Osteoblast (primary cell): ENCODE measurements at regions not wholly inside any gene's neighbourhood (a gene's known extent, or its start where the extent isn't known, plus 50 kb on each side); places are given as distances from the start of the nearest gene placed in this dataset.
"Not testable (repeated sequence)": the region's sequence is repeated elsewhere in the genome, so short reads cannot be mapped to it uniquely, and the experiment has no call there.

Experiments
- DNase-seq: peaks from one replicate; pipeline ENCODE4 v3.0.0; 2011; ENCODE audit warnings: low spot score, mixed read lengths; ENCODE audit not compliant: insufficient read length; ENCODE audit errors: missing footprints
- H2AFZ ChIP-seq: 2 replicates; pipeline ENCODE4 v1.6.0; 2011; ENCODE audit warnings: mild to moderate bottlenecking, low read length
- H3K27ac ChIP-seq: 2 replicates; pipeline ENCODE4 v1.5.1; 2011; ENCODE audit warnings: mild to moderate bottlenecking, low read depth, low read length, moderate library complexity
- H3K27me3 ChIP-seq: 2 replicates; pipeline ENCODE4 v1.6.0; 2012; ENCODE audit warnings: mild to moderate bottlenecking, control low read depth, inconsistent platforms, low read length, moderate library complexity; ENCODE audit not compliant: insufficient read depth
- H3K36me3 ChIP-seq: 2 replicates; pipeline ENCODE4 v1.5.1; 2011; ENCODE audit warnings: mild to moderate bottlenecking, low read length, control low read depth, moderate library complexity; ENCODE audit not compliant: insufficient read depth
- H3K4me1 ChIP-seq: 2 replicates; pipeline ENCODE4 v1.5.1; 2011; ENCODE audit warnings: mild to moderate bottlenecking, low read length, control low read depth, moderate library complexity; ENCODE audit not compliant: insufficient read depth
- H3K4me2 ChIP-seq: 2 replicates; pipeline ENCODE4 v1.6.0; 2011; ENCODE audit warnings: mild to moderate bottlenecking, low read length; ENCODE audit not compliant: insufficient read depth
- H3K4me3 ChIP-seq: fragments of 200-600 bp; sonication (generic); 3 replicates; pipeline ENCODE4 v1.5.1; 2012; ENCODE audit warnings: mild to moderate bottlenecking, low read length, inconsistent platforms; ENCODE audit not compliant: insufficient read depth
- H3K79me2 ChIP-seq: 2 replicates; pipeline ENCODE4 v1.6.0; 2012; ENCODE audit warnings: mild to moderate bottlenecking, low read length, control low read depth, inconsistent platforms; ENCODE audit not compliant: insufficient read depth
- H3K9me3 ChIP-seq: 2 replicates; pipeline ENCODE4 v1.5.1; 2011; ENCODE audit warnings: low read depth, low read length, control low read depth
- H4K20me1 ChIP-seq: 2 replicates; pipeline ENCODE4 v1.6.0; 2012; ENCODE audit warnings: mild to moderate bottlenecking, low read length, control low read depth; ENCODE audit not compliant: insufficient read depth
- CTCF ChIP-seq: IDR thresholded peaks from 2 replicates; pipeline ENCODE4 v1.5.1; 2011; ENCODE audit warnings: mild to moderate bottlenecking, low read depth, low read length, moderate library complexity; ENCODE audit errors: extremely low read depth

GRCh38 chr4:12633053-12633651, 851.0 kb downstream of the RAB28 start:
- TF ChIP-seq CTCF: peak; percentile 92
- no peak overlapping the region for H2AFZ ChIP-seq
- H3K9me3 ChIP-seq: no peaks in the 10 kb centered on the region
- no peaks in the 10 kb centered on the region for H3K79me2 ChIP-seq
- DNase-seq: peak; percentile 27
- no peak overlapping the region for H3K4me3 ChIP-seq
- no peak overlapping the region for H3K27ac ChIP-seq
- H3K36me3 ChIP-seq: no peaks in the 10 kb centered on the region
- H3K27me3 ChIP-seq: no peaks in the 10 kb centered on the region
- no peaks in the 10 kb centered on the region for H4K20me1 ChIP-seq
- H3K4me2 ChIP-seq: no peak overlapping the region
- H3K4me1 ChIP-seq: no peaks in the 10 kb centered on the region

- H3K27me3 ChIP-seq: no peaks in the 10 kb centered on the region
- no peak overlapping the region for H3K27ac ChIP-seq
- no peaks in the 10 kb centered on the region for H3K4me1 ChIP-seq
- H3K9me3 ChIP-seq: no peaks in the 10 kb centered on the region
- no peak overlapping the region for H2AFZ ChIP-seq
- H4K20me1 ChIP-seq: no peaks in the 10 kb centered on the region
- H3K4me3 ChIP-seq: no peak overlapping the region
- DNase-seq: no peak
- no peaks in the 10 kb centered on the region for H3K79me2 ChIP-seq
- H3K36me3 ChIP-seq: no peaks in the 10 kb centered on the region
- TF ChIP-seq CTCF: no peak
- no peak overlapping the region for H3K4me2 ChIP-seq
These were observed 868.3 kb downstream of the RAB28 start for GRCh38 chr4:12615822-12616221.

GRCh38 chr4:12612876-12613275, 871.3 kb downstream of the RAB28 start:
- Histone ChIP-seq H3K4me3 (no peak overlapping the region), H3K9me3 (no peaks in the 10 kb centered on the region), H3K36me3 (no peaks in the 10 kb centered on the region), H3K4me1 (no peaks in the 10 kb centered on the region), H3K27ac (no peak overlapping the region), H3K4me2 (no peak overlapping the region), H3K27me3 (no peaks in the 10 kb centered on the region), H2AFZ (no peak overlapping the region), H3K79me2 (no peaks in the 10 kb centered on the region), H4K20me1 (no peaks in the 10 kb centered on the region)
- no peak for TF ChIP-seq CTCF
- no peak for DNase-seq

GRCh38 chr4:12609212-12609875, 874.8 kb downstream of the RAB28 start:
- not testable (repeated sequence) for H3K79me2 ChIP-seq, H3K27ac ChIP-seq, H3K4me3 ChIP-seq, H2AFZ ChIP-seq, DNase-seq, H3K36me3 ChIP-seq, H3K27me3 ChIP-seq, H3K4me2 ChIP-seq, H4K20me1 ChIP-seq, H3K4me1 ChIP-seq, H3K9me3 ChIP-seq
